ENCODE measurements at regions not wholly inside any gene's neighbourhood (a gene's known extent, or its start where the extent isn't known, plus 50 kb on each side); places are given as distances from the start of the nearest gene placed in this dataset.

DNA sequence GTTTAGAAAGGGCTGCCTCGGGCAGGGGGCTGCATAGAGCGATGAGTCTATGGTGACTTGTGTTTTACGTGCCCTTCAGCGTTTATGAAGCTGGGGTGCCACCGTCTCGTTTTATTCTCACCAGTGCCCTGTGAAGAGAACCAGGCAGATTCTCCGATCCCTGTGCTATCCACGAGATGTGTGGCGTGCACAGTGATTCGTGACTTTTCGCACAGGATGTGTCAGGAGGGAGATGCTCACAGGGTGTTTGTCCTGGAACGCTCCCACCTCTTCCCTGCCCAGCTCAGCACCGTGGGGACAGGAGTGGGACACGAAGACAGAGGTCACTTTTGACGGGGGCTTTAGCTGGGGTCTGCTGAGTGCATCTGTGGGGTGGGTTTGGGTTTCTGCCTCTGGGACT is 54.9 kb upstream of the AJAP1 start:
- Mint-ChIP-seq H3K27me3 (peaks cover 2% of the 10 kb centered on the region), H3K4me1 (no peaks in the 10 kb centered on the region), H3K4me3 (no peak overlapping the region), H3K27ac (no peak overlapping the region), H3K36me3 (no peaks in the 10 kb centered on the region), H3K9me3 (peaks cover 0 to 2% (median 0%) of the 10 kb centered on the region in 3 donors)

DNA sequence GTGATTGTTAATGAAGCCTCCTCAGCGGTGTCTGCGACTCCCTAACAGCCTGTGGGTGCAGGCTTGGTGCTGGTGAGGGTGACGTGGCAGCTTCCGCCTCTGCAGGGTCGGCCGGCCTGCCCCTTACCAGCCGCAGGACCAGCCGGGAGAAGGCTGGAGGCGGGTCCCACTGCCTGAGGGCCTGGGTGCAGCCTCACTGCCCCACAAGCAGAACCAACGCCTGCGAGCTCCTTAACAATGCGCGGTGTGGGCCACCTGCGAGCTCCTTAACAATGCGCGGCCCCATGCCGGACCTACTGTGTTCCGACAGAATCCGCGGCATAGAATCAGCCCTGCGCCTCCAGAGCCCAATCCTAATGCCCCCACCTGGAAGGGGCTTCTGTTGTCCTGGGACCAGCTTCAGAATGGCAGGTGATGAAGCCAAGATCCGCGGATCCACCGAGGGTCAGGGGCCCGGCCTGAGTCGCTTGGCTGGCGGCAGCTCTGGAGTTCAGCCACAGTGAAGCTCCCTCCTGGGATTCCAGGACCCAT is 54.4 kb upstream of the AJAP1 start:
- Mint-ChIP-seq H3K27me3 (peaks cover 3% of the 10 kb centered on the region), H3K36me3 (no peaks in the 10 kb centered on the region), H3K4me3 (no peak overlapping the region), H3K4me1 (no peaks in the 10 kb centered on the region), H3K9me3 (peaks cover 0 to 2% (median 0%) of the 10 kb centered on the region in 3 donors), H3K27ac (no peak overlapping the region)

DNA sequence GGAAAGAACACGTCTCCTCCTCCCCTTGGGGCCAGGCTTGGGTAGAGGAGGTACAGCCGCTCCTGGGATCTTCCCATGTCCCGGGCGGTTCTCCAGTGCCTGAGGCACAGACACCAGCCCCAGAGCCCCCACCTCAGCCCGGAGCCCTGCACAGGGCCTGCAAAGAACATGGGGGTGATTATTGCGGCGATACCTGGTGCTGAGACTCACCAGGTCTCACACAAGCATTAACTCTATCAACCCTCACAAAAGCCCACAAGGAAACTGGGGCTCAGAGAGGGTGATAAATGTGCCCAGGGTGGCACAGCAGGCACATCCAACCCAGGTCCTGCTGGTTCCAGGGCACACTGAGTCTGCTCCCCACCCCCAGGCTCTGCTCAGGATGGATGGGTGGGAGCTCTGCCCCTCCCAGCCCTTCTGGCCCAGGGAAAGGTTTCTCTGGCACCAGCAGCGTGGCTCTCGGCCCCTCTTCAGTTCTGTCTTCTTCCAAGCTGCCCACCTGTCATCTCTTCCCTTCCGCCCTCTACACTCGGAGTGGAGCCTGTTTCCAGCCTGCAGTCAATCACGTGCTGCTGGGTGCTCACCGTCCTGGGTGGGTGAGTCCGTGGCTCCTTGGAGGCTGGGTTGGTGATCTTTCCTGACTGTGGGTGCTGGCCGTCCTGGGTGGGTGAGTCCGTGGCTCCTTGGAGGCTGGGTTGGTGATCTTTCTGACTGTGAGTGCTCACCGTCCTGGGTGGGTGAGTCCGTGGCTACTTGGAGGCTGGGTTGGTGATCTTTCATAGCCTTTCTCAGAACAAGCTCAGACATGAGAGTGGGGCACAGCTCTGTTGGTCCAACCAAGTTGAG is 53.6 kb upstream of the AJAP1 start:
- peaks cover 5% of the 10 kb centered on the region for H3K27me3 Mint-ChIP-seq
- H3K9me3 Mint-ChIP-seq: peaks cover 0 to 2% (median 0%) of the 10 kb centered on the region in 3 donors
- H3K36me3 Mint-ChIP-seq: no peaks in the 10 kb centered on the region

DNA sequence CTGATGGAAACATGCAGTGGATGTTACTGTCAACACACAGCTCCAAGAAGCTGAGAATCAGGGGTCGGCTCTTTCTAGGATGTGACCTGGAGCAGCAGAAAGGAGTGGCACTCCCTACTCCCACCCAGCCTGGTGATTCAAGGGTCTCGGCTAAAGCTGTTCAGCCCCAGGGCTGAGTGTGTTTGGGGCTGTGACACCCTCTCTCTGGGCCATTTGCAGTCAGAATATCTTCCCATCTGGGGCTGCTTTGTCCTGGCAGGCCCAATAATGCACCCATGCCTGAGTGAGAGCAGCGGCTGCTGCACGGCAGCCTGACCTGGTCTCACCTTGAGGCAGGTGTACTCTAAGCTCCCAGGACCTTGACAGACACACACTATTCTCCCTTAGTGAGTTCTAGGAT is 52.5 kb upstream of the AJAP1 start:
- no peak overlapping the region for H3K4me3 Mint-ChIP-seq
- H3K4me1 Mint-ChIP-seq: no peaks in the 10 kb centered on the region
- H3K27me3 Mint-ChIP-seq: peaks cover 5% of the 10 kb centered on the region
- H3K36me3 Mint-ChIP-seq: no peaks in the 10 kb centered on the region
- H3K9me3 Mint-ChIP-seq: peaks cover 0 to 2% (median 0%) of the 10 kb centered on the region in 3 donors
- H3K27ac Mint-ChIP-seq: no peak overlapping the region

More for the DNA sequence above, 53.6 kb upstream of the AJAP1 start:
- H3K4me3 Mint-ChIP-seq: no peak overlapping the region
- H3K4me1 Mint-ChIP-seq: no peaks in the 10 kb centered on the region
- no peak overlapping the region for H3K27ac Mint-ChIP-seq

DNA sequence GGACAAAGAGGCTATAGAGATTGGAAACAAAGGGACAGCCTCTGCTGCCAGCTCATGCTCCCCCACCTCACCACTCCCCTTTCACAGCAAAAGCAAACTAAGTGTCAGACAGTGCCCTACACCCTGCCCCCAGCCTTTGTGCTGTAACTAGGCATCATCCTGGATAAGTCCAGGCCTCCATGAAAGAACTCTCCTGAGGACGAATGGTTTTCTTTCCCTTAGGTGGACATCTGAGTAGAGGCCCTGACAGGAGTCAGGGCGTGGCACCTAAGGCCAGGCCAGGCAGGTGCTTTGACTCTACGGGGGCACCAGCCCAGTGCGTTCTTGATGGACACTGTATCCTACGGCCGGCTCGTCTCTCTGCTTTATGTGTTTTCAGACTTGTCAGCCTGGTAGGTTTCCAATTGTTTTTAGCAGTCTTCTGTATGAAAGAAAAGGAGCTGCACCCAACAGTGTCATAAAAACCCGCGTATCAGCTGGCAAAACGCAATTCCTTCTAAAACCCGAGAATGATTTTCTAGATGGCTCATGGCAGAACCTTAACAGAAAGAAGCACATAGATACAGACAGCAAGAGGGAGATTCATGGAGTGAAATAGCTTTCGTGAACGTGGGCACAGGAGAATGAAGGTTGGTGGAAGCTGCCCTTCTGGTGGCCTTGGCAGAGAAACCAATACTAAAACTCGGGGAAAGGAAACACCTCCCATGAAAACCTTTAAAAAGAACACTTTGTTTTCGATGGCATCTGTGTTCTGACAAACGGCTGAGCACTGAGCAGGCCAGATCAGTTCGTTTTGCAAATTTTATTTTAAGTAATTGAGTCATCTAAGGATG is 51.7 kb upstream of the AJAP1 start:
- Mint-ChIP-seq H3K27me3 (peaks cover 5% of the 10 kb centered on the region), H3K36me3 (no peaks in the 10 kb centered on the region), H3K9me3 (peaks cover 0 to 2% (median 0%) of the 10 kb centered on the region in 3 donors), H3K4me3 (no peak overlapping the region), H3K27ac (no peak overlapping the region), H3K4me1 (no peaks in the 10 kb centered on the region)

DNA sequence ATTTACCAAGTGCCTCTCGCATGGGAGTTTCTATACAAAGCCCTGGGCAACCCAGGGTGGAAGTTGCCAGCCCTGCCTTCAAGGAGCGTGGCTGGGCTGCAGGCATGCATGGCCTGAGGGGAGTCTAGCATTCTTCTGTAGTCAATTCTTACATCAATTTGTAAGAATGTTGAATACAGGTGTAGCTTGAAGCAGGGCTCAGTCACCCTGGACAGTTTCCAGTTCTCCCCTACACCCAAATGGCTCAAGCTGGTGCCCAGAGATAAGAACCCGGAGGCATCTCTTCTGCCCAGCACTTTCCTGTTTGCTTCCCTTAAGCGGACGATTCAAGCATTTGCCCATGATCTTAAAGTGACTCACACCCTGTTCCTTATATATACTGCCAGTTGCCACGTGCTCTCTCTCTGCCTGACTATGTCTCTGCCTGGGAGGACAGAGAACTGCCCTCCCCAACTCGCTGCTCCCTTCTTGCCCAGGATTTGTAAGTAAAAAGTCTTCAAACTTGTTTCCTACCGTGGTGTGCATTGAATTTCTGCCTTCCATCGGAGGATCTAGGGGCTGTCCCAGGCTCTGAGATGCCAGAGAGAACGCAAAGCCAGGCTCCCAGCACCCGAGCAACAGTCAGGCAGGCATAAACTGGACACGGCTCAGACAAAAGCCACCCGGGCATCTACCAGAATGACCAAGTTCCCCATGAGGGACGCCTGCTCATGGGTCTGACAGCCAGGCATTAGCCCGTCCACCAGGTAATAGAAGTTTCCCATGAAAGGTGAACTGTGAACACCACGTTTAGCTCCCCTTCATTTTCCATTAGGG is 50.9 kb upstream of the AJAP1 start:
- Mint-ChIP-seq H3K9me3 (peaks cover 0 to 2% (median 0%) of the 10 kb centered on the region in 3 donors), H3K4me1 (no peaks in the 10 kb centered on the region), H3K4me3 (no peak overlapping the region), H3K36me3 (no peaks in the 10 kb centered on the region), H3K27ac (no peak overlapping the region), H3K27me3 (peaks cover 10% of the 10 kb centered on the region)
